Neural cell (in vitro differentiated cells): ENCODE measurements at regions not wholly inside any gene's neighbourhood (a gene's known extent, or its start where the extent isn't known, plus 50 kb on each side); places are given as distances from the start of the nearest gene placed in this dataset.
"Not testable (repeated sequence)": the region's sequence is repeated elsewhere in the genome, so short reads cannot be mapped to it uniquely, and the experiment has no call there.

ENCODE experiments used
- H2AFZ ChIP-seq: fragments of 200-600, 300-800 bp; sonication (generic), shearing (Covaris generic); 2 replicates; pipeline ENCODE4 v1.6.0; 2014; ENCODE audit warnings: low read depth, mild to moderate bottlenecking, antibody characterized with exemption, low read length, moderate library complexity
- H3F3A ChIP-seq: fragments of 200-600 bp; shearing (Covaris generic); 2 replicates; pipeline ENCODE4 v1.6.1; 2016; ENCODE audit warnings: mild to moderate bottlenecking, moderate library complexity, mixed read lengths, antibody characterized with exemption, low read length; ENCODE audit not compliant: insufficient read depth, poor library complexity, severe bottlenecking
- H3K27ac ChIP-seq: fragments of 200-600, 300-800 bp; sonication (generic), shearing (Covaris generic); 2 replicates; pipeline ENCODE4 v1.5.1; 2014; ENCODE audit warnings: mild to moderate bottlenecking, low read length, moderate library complexity
- H3K27me3 ChIP-seq: fragments of 300-800, 200-600 bp; sonication (generic), shearing (Covaris generic); 2 replicates; pipeline ENCODE4 v1.6.0; 2014; ENCODE audit warnings: mild to moderate bottlenecking, low read depth, low read length, moderate library complexity; ENCODE audit not compliant: insufficient read depth
- H3K36me3 ChIP-seq: fragments of 300-800, 200-600 bp; sonication (generic), shearing (Covaris generic); 2 replicates; pipeline ENCODE4 v1.5.1; 2014; ENCODE audit warnings: mild to moderate bottlenecking, antibody characterized with exemption, low read length, moderate library complexity; ENCODE audit not compliant: insufficient read depth
- H3K4me2 ChIP-seq: fragments of 300-800, 200-600 bp; sonication (generic), shearing (Covaris generic); 2 replicates; pipeline ENCODE4 v1.6.0; 2014; ENCODE audit warnings: mild to moderate bottlenecking, low read length
- H3K4me3 ChIP-seq: fragments of 300-800, 200-600 bp; sonication (generic), shearing (Covaris generic); 2 replicates; pipeline ENCODE4 v1.5.1; 2014; ENCODE audit warnings: mild to moderate bottlenecking, low read length, moderate library complexity
- H3K79me2 ChIP-seq: fragments of 200-600 bp; shearing (Covaris generic); replicated peaks from 2 replicates; pipeline ENCODE4 v1.6.0; 2014; ENCODE audit warnings: mild to moderate bottlenecking, low read length, moderate library complexity; ENCODE audit not compliant: insufficient read depth
- H3K9ac ChIP-seq: fragments of 300-800, 200-600 bp; sonication (generic), shearing (Covaris generic); 2 replicates; pipeline ENCODE4 v1.6.1; 2016; ENCODE audit warnings: mild to moderate bottlenecking, low read length, mixed read lengths
- H3K9me2 ChIP-seq: fragments of 200-600 bp; shearing (Covaris generic); 2 replicates; pipeline ENCODE4 v1.6.1; 2016; ENCODE audit warnings: mild to moderate bottlenecking, low read length, mixed read lengths; ENCODE audit not compliant: insufficient read depth
- H3K9me3 ChIP-seq: fragments of 200-600, 300-800 bp; sonication (generic), shearing (Covaris generic); 2 replicates; pipeline ENCODE4 v1.6.1; 2016; ENCODE audit warnings: mild to moderate bottlenecking, mixed run types, low read length, moderate library complexity, mixed read lengths
- H4K20me1 ChIP-seq: fragments of 200-600 bp; shearing (Covaris generic); 2 replicates; pipeline ENCODE4 v1.6.1; 2016; ENCODE audit warnings: mild to moderate bottlenecking, mixed run types; ENCODE audit not compliant: insufficient read depth
- CTCF ChIP-seq: fragments of 450-650 bp; IDR thresholded peaks from 2 replicates; pipeline ENCODE4 v1.5.1; 2014; ENCODE audit warnings: antibody characterized with exemption, mild to moderate bottlenecking, moderate library complexity; ENCODE audit not compliant: poor library complexity, severe bottlenecking
- EP300 ChIP-seq: fragments of 450-650 bp; conservative IDR thresholded peaks from 2 replicates; pipeline ENCODE4 v1.6.1; 2014; ENCODE audit warnings: antibody characterized with exemption, mild to moderate bottlenecking, moderate library complexity; ENCODE audit not compliant: poor library complexity, severe bottlenecking
- EZH2 ChIP-seq: fragments of 200-600, 300-800 bp; shearing (Covaris generic), sonication (generic); IDR thresholded peaks from 2 replicates; pipeline ENCODE4 v1.6.1; 2014; ENCODE audit warnings: antibody characterized with exemption, low read length, borderline replicate concordance, mild to moderate bottlenecking; ENCODE audit not compliant: insufficient read depth, poor library complexity, severe bottlenecking
- MXI1 ChIP-seq: fragments of 450-650 bp; conservative IDR thresholded peaks from 2 replicates; pipeline ENCODE4 v1.6.1; 2014; ENCODE audit warnings: antibody characterized with exemption, mild to moderate bottlenecking; ENCODE audit not compliant: poor library complexity, severe bottlenecking
- POLR2AphosphoS5 ChIP-seq: IDR thresholded peaks from 2 replicates; pipeline ENCODE4 v1.6.1; 2012
- RAD21 ChIP-seq: fragments of 450-650 bp; conservative IDR thresholded peaks from 2 replicates; pipeline ENCODE4 v1.6.1; 2014; ENCODE audit warnings: antibody characterized with exemption, mild to moderate bottlenecking, moderate library complexity
- REST ChIP-seq: IDR thresholded peaks from 2 replicates; pipeline ENCODE4 v1.6.1; 2012; ENCODE audit warnings: borderline replicate concordance
- SMC3 ChIP-seq: fragments of 450-650 bp; conservative IDR thresholded peaks from 2 replicates; pipeline ENCODE4 v1.6.1; 2014; ENCODE audit warnings: antibody characterized with exemption, mild to moderate bottlenecking, moderate library complexity; ENCODE audit not compliant: poor library complexity
- TAF1 ChIP-seq: IDR thresholded peaks from 2 replicates; pipeline ENCODE4 v1.6.1; 2012; ENCODE audit warnings: low read depth

- no peaks in the 10 kb centered on the region for H3K27me3 ChIP-seq
- H3F3A ChIP-seq: no peaks in the 10 kb centered on the region
- TF ChIP-seq REST (no peak), SMC3 (no peak)
- H2AFZ ChIP-seq: no peak overlapping the region
- H3K9me3 ChIP-seq: no peaks in the 10 kb centered on the region
- H4K20me1 ChIP-seq: no peaks in the 10 kb centered on the region
- H3K4me2 ChIP-seq: no peak overlapping the region
- no peak overlapping the region for H3K27ac ChIP-seq
- no peaks in the 10 kb centered on the region for H3K9me2 ChIP-seq
- no peaks in the 10 kb centered on the region for H3K79me2 ChIP-seq
- no peak overlapping the region for H3K4me3 ChIP-seq
- H3K9ac ChIP-seq: no peak overlapping the region
- no peaks in the 10 kb centered on the region for H3K36me3 ChIP-seq
Measured at GRCh38 chr7:46264646-46265045, 343.6 kb upstream of the IGFBP3 start.

- not testable (repeated sequence) for H3K36me3 ChIP-seq, H3K9me2 ChIP-seq, H3F3A ChIP-seq, H3K27me3 ChIP-seq, H3K9me3 ChIP-seq, H3K27ac ChIP-seq, H3K9ac ChIP-seq, H2AFZ ChIP-seq, H3K79me2 ChIP-seq, H4K20me1 ChIP-seq, H3K4me2 ChIP-seq, H3K4me3 ChIP-seq
Measured at GRCh38 chr7:46261638-46262037, 340.6 kb upstream of the IGFBP3 start.

- H3K4me2 ChIP-seq: no peak overlapping the region
- H3F3A ChIP-seq: no peaks in the 10 kb centered on the region
- H3K9me3 ChIP-seq: no peaks in the 10 kb centered on the region
- H3K36me3 ChIP-seq: no peaks in the 10 kb centered on the region
- no peak for TF ChIP-seq CTCF
- TF ChIP-seq TAF1: no peak
- TF ChIP-seq EP300: no peak
- no peak for TF ChIP-seq RAD21
- no peak for TF ChIP-seq SMC3
- TF ChIP-seq MXI1: no peak
- TF ChIP-seq REST: no peak
- no peak for TF ChIP-seq EZH2
- no peak for TF ChIP-seq POLR2AphosphoS5
- no peak overlapping the region for H2AFZ ChIP-seq
- no peak overlapping the region for H3K4me3 ChIP-seq
- H3K9me2 ChIP-seq: no peaks in the 10 kb centered on the region
- H3K27me3 ChIP-seq: no peaks in the 10 kb centered on the region
- no peak overlapping the region for H3K9ac ChIP-seq
- H3K79me2 ChIP-seq: no peaks in the 10 kb centered on the region
- H4K20me1 ChIP-seq: no peaks in the 10 kb centered on the region
- H3K27ac ChIP-seq: no peak overlapping the region
Measured at GRCh38 chr7:46259947-46260346, 338.9 kb upstream of the IGFBP3 start.
